Heart right ventricle (tissue), 16 donors: ENCODE measurements at regions not wholly inside any gene's neighbourhood (a gene's known extent, or its start where the extent isn't known, plus 50 kb on each side); places are given as distances from the start of the nearest gene placed in this dataset.
A peak's percentile ranks its signal among the peaks of the same experiment; 100 is the strongest.

ENCODE experiments used
- ATAC-seq, 8 donors: fragments of 200-7000 bp; cut with Tn5 transposase; one replicate each; pipeline ENCODE4 v1.9.1; 2020; ENCODE audit warnings: mild to moderate bottlenecking in 8 of 8, moderate library complexity in 8 of 8, moderate number of reproducible peaks in 1 of 8
- DNase-seq, 2 donors: peaks; one replicate each; pipeline ENCODE4 v3.0.0-alpha.2; 2020
- H3K27ac ChIP-seq, 10 donors: fragments of 200-600 bp; sonication (generic) in 2 of 10; one replicate each; pipeline versions ENCODE4 v1.5.0 to v1.8.0; 2020 to 2022; ENCODE audit warnings: mild to moderate bottlenecking in 3 of 10
- H3K27me3 ChIP-seq, 7 donors: fragments of 200-600 bp; one replicate each; pipeline ENCODE4 v1.8.0; 2021 to 2022; ENCODE audit warnings: mild to moderate bottlenecking in 2 of 7
- H3K36me3 ChIP-seq, 9 donors: fragments of 200-600 bp; sonication (generic) in 1 of 9; one replicate each; pipeline versions ENCODE4 v1.5.0 to v1.8.0; 2020 to 2022; ENCODE audit warnings: mild to moderate bottlenecking in 2 of 9
- H3K4me1 ChIP-seq, 9 donors: fragments of 200-600 bp; sonication (generic) in 1 of 9; one replicate each; pipeline versions ENCODE4 v1.5.0 to v1.8.0; 2020 to 2022; ENCODE audit warnings: mild to moderate bottlenecking in 4 of 9
- H3K4me3 ChIP-seq, 10 donors: fragments of 200-600 bp; sonication (generic) in 2 of 10; one replicate each; pipeline versions ENCODE4 v1.5.0 to v1.8.0; 2020 to 2022; ENCODE audit warnings: mild to moderate bottlenecking in 7 of 10, moderate library complexity in 2 of 10
- H3K9me3 ChIP-seq, 11 donors: fragments of 200-600 bp in 10 of 11; sonication (generic) in 2 of 11; one replicate each; pipeline versions ENCODE4 v1.5.0 to v1.8.0; 2013 to 2022; ENCODE audit warnings: mild to moderate bottlenecking in 2 of 11, control low read depth in 1 of 11, moderate library complexity in 1 of 11
- WGBS, 2 donors: extraction: QIAGEN DNeasy Blood & Tissue Kit; methylation state at CpG; one replicate each; pipeline ENCODE4 v1.1.7; 2013; ENCODE audit warnings: inconsistent platforms in 1 of 2; 5-methylcytosine and 5-hydroxymethylcytosine counted together
- intact Hi-C, 10 donors: fragments of 100-400 bp; cut with DNase I; formaldehyde crosslinking; loops; one replicate each; pipeline versions ENCODE4 v1.11.1 to v1.14.2; 2022
- TF ChIP-seq, protein P1 (sequence below), 9 donors: fragments of 200-600 bp; sonication (generic) in 2 of 9; IDR thresholded peaks; one replicate each; pipeline versions ENCODE4 v1.5.0 to v1.8.0; 2021 to 2022; ENCODE audit warnings: antibody characterized with exemption in 9 of 9, mild to moderate bottlenecking in 5 of 9, moderate library complexity in 1 of 9
- donor health status: Arrhythmogenic right ventricular cardiomyopathy.
- donor health status: ischemic (EF 13 %, LVEDD 7.1; RV severe dilation, severe dysfunction).
- donor health status: healthy with polysubstance abuse.
- donor health status: DM: no; HTN: yes; CAD: no.
- donor health status: DM: no; HTN: no; CAD: no.
- donor health status: ischemic (EF 25% LVEDD 6.9; RV normal size, moderate dysfunction).
- donor health status: ischemic (EF 25% LVEDD 5.7; RV mildly dilated, moderate dysfunction).
- donor health status: healthy.
- donor health status: DM: yes; HTN: yes; CAD: no.
- donor health status: Ischemic cardiomyopathy.
- donor health status: ischemic (EF 35%, LVEDD 5.7; RV mildly dilated, moderate dysfunction).
- donor health status: nonischemic (EF 11% LVEDD 7.7; RV severe dilation, severe dysfunction).
- donor health status: DM: yes; HTN: yes; CAD: no.
- donor health status: PGD.
- donor health status: ischemic (EF 29% LVEDD 5.4; RV normal size, mild dysfunction).
- donor health status: nonischemic (EF 23%, LVEDD 6.1; RV moderate dilation, normal function).

DNA sequence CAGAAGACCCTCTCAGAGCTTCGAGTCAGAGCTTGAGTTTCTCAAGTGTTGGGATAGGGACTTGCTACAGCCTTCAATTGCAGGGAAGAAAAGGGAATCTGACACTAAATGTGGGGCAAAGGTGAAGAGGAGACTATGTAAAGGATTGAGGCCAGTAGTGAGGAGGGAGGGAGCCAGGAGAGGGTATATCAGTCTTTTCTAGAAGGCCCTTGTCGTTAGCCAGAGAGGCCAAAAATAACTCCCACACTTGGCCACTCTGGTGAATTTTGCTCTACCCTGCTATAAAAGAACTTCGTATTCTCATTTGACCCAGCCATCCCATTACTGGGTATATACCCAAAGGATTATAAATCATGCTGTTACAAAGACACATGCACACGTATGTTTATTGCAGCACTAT is 162.0 kb downstream of the MDFIC start:
- Histone ChIP-seq H3K27ac (peak overlapping the region in 2 of 10 donors; percentile 39 to 56), H3K36me3 (no peaks in the 10 kb centered on the region), H3K27me3 (no peaks in the 10 kb centered on the region), H3K4me3 (no peak overlapping the region), H3K4me1 (peaks cover 0 to 32% (median 21%) of the 10 kb centered on the region in 9 donors), H3K9me3 (no peaks in the 10 kb centered on the region)
- ATAC-seq, result peak in 3 of 8 donors; percentile 37 to 70 (median 47)
- no peak for DNase-seq
- WGBS, 2 donors, result 70 to 75% methylated on average over 4 of the region's 4 CpGs
- TF ChIP-seq, protein P1, sequence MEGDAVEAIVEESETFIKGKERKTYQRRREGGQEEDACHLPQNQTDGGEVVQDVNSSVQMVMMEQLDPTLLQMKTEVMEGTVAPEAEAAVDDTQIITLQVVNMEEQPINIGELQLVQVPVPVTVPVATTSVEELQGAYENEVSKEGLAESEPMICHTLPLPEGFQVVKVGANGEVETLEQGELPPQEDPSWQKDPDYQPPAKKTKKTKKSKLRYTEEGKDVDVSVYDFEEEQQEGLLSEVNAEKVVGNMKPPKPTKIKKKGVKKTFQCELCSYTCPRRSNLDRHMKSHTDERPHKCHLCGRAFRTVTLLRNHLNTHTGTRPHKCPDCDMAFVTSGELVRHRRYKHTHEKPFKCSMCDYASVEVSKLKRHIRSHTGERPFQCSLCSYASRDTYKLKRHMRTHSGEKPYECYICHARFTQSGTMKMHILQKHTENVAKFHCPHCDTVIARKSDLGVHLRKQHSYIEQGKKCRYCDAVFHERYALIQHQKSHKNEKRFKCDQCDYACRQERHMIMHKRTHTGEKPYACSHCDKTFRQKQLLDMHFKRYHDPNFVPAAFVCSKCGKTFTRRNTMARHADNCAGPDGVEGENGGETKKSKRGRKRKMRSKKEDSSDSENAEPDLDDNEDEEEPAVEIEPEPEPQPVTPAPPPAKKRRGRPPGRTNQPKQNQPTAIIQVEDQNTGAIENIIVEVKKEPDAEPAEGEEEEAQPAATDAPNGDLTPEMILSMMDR (IDR thresholded peaks at IDR 0.05), result no peak
- intact Hi-C loops, result loop anchor here in 3 of 10 donors (10.0 kb wide), 2 partner anchors 131 to 159 kb away; partner anchors contain the start of gene MDFIC (in 1 of the 3)

DNA sequence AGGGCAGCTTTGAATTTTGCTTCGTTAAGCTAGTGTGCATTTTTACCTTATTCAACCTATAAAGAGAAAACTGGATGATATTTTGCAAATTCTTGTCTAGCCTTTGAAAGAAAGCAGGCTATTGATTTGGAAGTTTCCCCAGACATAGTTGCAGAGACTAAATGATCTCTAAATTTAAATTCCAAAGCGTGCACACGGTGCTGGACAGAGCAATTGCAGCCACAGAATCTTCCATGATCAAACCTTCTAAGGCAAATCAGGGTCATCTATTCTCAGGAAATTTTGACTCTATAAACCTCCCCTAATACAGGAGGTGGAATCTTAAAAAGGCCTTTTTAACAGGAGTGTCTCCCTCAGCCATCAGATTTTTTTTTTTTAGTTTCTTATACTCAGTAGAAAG is 159.9 kb downstream of the MDFIC start:
- H3K4me3 ChIP-seq, result no peak overlapping the region
- TF ChIP-seq, protein P1 (IDR thresholded peaks at IDR 0.05), result no peak
- intact Hi-C loops, result loop anchor here in 3 of 10 donors (10.0 kb wide), 2 partner anchors 133 to 157 kb away; partner anchors contain the start of gene MDFIC (in 1 of the 3)

DNA sequence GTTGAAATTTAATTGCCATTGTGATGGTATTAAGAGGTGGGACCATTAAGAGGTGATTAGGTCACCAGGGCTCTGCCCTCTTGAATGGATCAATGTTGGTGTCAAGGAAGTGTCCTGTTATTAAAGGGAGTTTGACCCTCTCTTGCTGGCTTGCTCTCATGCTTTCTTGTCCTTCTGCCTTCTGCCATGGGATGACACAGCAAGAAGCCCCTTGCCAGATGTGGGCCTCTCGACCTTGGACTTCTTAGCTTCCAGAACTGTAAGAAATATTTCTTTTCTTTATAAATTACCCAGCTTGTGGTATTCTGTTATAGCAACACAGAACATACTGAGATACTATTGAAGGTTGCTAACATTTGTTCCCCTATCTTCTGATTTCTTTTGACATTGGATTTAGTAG is 157.0 kb downstream of the MDFIC start:
- Histone ChIP-seq H3K4me1 (peaks cover 0 to 7% (median 0%) of the 10 kb centered on the region in 9 donors), H3K27ac (no peak overlapping the region), H3K4me3 (no peak overlapping the region), H3K27me3 (no peaks in the 10 kb centered on the region), H3K9me3 (no peaks in the 10 kb centered on the region), H3K36me3 (no peaks in the 10 kb centered on the region)
- TF ChIP-seq, protein P1 (IDR thresholded peaks at IDR 0.05), result no peak
- DNase-seq (no peak), ATAC-seq (no peak)
- WGBS, 2 donors, result 84 to 93% methylated on average over 1 of the region's 1 CpG
- intact Hi-C loops, result no loop called here

More for the DNA sequence above, 159.9 kb downstream of the MDFIC start:
- H3K4me1 ChIP-seq, result peaks cover 0 to 11% (median 3%) of the 10 kb centered on the region in 9 donors
- H3K27me3 ChIP-seq, result no peaks in the 10 kb centered on the region
- H3K9me3 ChIP-seq, result no peaks in the 10 kb centered on the region
- H3K27ac ChIP-seq, result no peak overlapping the region
- WGBS, 2 donors, result 58 to 73% methylated on average over 3 of the region's 3 CpGs
- DNase-seq (no peak), ATAC-seq (no peak)
- H3K36me3 ChIP-seq, result no peaks in the 10 kb centered on the region

DNA sequence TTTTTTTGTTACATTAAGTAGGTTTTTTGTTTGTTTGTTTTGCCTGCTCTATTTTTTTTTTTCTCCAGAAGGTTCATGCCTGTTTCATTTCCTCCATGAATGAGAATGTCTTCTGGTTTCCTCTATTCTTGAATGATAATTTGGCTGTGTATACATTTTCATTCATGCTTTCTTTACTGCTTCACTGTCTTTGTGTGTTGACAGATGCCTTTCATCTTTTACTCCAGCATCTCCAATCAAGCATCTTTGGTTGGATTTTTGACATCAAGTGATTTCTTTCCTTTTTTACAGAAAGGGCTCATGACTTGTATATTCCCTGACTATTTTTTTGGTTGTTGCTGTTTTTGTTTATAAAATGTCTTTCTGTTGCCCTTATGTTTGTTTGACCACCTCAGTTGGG is 156.5 kb downstream of the MDFIC start:
- H3K9me3 ChIP-seq, result no peaks in the 10 kb centered on the region
- H3K27ac ChIP-seq, result no peak overlapping the region
- intact Hi-C loops, result no loop called here
- no peak for ATAC-seq
- H3K4me3 ChIP-seq, result no peak overlapping the region
- DNase-seq, result no peak
- TF ChIP-seq, protein P1 (IDR thresholded peaks at IDR 0.05), result no peak
- H3K36me3 ChIP-seq, result no peaks in the 10 kb centered on the region
- H3K27me3 ChIP-seq, result no peaks in the 10 kb centered on the region
- H3K4me1 ChIP-seq, result peaks cover 0 to 4% (median 0%) of the 10 kb centered on the region in 9 donors
